MG63 (cell line): ENCODE measurements at regions not wholly inside any gene's neighbourhood (a gene's known extent, or its start where the extent isn't known, plus 50 kb on each side); places are given as distances from the start of the nearest gene placed in this dataset.
"Not testable (repeated sequence)": the region's sequence is repeated elsewhere in the genome, so short reads cannot be mapped to it uniquely, and the experiment has no call there.

Experiments
- DNase-seq: peaks from one replicate; pipeline ENCODE4 v3.0.0-alpha.2; 2020
- H3K27me3 ChIP-seq: fragments of 250-450 bp; sonication (Bioruptor Pico); 2 replicates; pipeline ENCODE4 v1.5.1; 2020; ENCODE audit warnings: mild to moderate bottlenecking, moderate library complexity
- H3K36me3 ChIP-seq: fragments of 250-450 bp; sonication (Bioruptor Pico); 2 replicates; pipeline ENCODE4 v1.5.1; 2020; ENCODE audit warnings: mild to moderate bottlenecking, moderate library complexity
- H3K4me3 ChIP-seq: fragments of 250-450 bp; sonication (Bioruptor Pico); 2 replicates; pipeline ENCODE4 v1.5.1; 2020; ENCODE audit warnings: mild to moderate bottlenecking, moderate library complexity
- H3K9me3 ChIP-seq: fragments of 250-450 bp; sonication (Bioruptor Pico); 2 replicates; pipeline ENCODE4 v1.5.1; 2020; ENCODE audit warnings: mild to moderate bottlenecking, moderate library complexity

- H3K4me3 ChIP-seq, H3K27me3 ChIP-seq, H3K36me3 ChIP-seq, DNase-seq, H3K9me3 ChIP-seq: not testable (repeated sequence)
Measured at GRCh38 chr1:120941066-120941465, 51.5 kb downstream of the PPIAL4A start.

DNA sequence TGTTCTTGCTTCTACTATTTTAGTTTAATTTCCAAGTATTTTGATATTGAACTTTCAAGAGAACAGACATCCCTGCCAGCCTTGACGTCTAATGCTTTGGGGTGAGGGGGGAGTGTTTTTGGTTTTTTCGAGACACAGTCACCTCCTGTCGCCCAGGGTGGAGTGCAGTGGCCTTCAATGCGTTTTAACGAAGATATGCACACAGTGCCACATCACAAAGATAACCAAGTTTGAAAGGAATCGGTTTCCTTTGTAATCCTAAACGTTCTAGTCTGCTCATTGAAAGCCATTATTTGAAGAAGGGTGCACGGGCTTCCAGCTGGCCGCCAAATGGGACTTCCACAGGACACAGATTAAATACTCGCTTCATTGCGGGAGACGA lies 52.3 kb downstream of the PPIAL4A start:
- not testable (repeated sequence) for H3K36me3 ChIP-seq, H3K4me3 ChIP-seq, DNase-seq, H3K9me3 ChIP-seq, H3K27me3 ChIP-seq

DNA sequence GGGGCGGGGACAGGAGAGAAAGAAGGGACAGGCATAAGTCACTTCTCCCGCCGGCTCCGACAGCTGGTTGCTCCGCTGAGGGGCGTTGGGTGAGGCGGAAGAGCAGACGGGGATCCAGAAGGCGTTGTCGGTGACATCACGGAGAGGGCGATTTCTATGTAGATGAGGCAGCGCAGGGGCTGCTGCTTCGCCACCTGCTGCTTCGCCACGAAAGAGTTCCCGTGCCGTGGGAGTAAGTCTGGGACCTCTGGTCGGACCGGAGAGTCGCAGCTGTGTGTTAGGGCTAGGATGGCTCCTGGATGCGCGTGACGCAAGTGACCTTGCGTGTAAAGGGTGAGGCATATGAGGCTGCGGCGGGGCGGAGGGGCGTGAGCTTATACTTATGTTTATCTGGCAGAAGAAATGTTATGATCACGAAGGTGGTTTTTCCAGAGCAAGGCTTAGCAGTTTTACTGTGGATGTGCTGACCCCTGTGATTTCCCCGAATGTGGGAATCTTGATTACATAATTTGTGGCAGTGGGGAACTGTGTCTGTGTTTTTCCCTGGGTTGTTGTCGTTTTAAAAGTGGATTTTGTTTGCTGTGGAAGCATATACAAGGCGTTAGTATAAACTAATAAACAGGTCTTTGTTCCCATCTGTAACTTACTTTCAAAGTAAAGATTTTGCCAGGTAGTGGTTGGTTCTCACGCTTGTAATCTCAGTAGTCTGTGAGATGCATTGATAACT lies 52.8 kb downstream of the PPIAL4A start:
- H3K4me3 ChIP-seq, H3K36me3 ChIP-seq: not testable (repeated sequence)
- peak; percentile 51 for DNase-seq

GRCh38 chr1:120942945-120943319 lies 53.4 kb downstream of the PPIAL4A start:
- not testable (repeated sequence) for H3K4me3 ChIP-seq, H3K36me3 ChIP-seq, H3K9me3 ChIP-seq, H3K27me3 ChIP-seq, DNase-seq

More for the DNA sequence above, 52.8 kb downstream of the PPIAL4A start:
- H3K27me3 ChIP-seq, H3K9me3 ChIP-seq: not testable (repeated sequence)

GRCh38 chr1:120944691-120945090 lies 55.1 kb downstream of the PPIAL4A start:
- not testable (repeated sequence) for H3K9me3 ChIP-seq, H3K4me3 ChIP-seq, H3K36me3 ChIP-seq, DNase-seq, H3K27me3 ChIP-seq

DNA sequence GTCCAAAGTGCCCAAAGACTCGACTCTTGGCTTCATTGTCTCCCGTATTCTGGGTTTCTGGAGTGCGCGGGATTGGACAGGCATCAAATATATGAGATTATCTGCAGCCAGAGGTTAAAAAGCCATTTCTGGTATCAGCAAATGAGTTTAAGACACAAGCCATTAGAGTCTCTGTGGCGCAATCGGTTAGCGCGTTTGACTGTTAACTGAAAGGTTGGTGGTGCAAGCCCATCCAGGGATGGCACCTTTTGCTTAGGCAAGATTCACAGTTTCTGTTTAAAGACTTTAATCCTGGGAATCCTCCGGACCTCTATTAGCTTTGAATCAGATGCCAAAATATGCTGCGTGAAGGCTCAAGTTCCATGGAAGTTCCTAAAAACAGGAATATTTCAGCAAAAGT lies 55.6 kb downstream of the PPIAL4A start:
- H3K36me3 ChIP-seq, DNase-seq, H3K4me3 ChIP-seq, H3K9me3 ChIP-seq, H3K27me3 ChIP-seq: not testable (repeated sequence)

DNA sequence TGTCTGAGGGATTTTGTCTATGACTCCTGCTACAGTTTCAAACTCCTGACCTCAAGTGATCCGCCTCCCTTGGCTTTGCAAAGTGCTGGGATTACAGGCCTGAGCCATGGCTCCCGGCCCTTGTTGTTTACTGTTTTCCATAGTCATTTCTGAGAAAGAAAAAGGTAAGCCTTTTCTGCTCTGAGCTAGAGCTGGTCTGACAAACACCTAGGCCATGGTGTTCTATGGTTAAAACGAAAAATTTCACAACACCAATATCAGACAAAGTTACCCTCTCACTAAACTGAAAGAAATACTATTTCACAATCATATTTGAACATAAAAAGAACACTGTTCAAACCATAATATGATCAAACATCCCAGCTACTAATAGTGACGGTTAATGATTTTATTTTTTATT lies 57.5 kb downstream of the PPIAL4A start:
- not testable (repeated sequence) for H3K9me3 ChIP-seq, H3K36me3 ChIP-seq, H3K27me3 ChIP-seq, H3K4me3 ChIP-seq
- peak; percentile 5 for DNase-seq

- H3K4me3 ChIP-seq, H3K36me3 ChIP-seq, H3K9me3 ChIP-seq, H3K27me3 ChIP-seq, DNase-seq: not testable (repeated sequence)
Measured at GRCh38 chr1:120949724-120950123, 60.2 kb downstream of the PPIAL4A start.

DNA sequence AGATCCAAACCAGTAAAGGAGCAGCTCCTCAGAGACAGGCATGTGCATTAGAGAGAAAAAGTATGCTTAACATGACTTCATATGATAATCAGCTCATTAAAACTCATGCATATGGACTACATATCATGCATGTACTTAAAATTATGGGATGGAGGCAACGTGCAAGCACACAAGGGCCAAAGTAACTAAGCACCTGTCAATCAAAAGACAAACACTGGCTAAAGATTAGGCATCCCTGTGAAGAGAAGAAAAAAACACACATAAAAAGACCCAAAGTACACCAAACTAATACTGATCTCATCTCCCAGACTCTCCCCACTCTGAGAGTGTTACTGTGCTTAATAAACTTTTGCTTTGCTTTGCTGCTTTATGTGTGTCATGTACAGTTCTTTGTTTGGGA lies 61.1 kb downstream of the PPIAL4A start:
- H3K36me3 ChIP-seq, H3K9me3 ChIP-seq, H3K4me3 ChIP-seq, DNase-seq, H3K27me3 ChIP-seq: not testable (repeated sequence)

DNA sequence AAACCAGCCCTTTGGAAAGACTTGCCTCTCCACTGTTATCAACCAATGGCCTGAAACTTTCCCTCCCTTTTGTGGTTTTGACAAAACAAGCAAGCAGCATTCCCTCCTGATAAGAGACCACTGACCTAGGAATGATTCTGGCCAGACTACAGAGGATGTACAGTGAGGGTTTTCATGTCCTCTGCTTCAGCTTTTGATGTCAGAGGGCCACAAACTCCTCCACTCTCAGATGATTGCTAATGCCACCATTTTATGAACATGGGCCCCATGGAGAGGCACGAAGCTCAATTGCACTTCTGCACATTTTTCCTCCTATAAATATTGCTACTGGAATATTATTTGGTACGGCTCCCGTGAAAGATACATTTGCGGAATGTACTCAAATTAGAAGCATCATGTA lies 61.5 kb downstream of the PPIAL4A start:
- not testable (repeated sequence) for DNase-seq, H3K36me3 ChIP-seq, H3K9me3 ChIP-seq, H3K4me3 ChIP-seq, H3K27me3 ChIP-seq

GRCh38 chr1:120952207-120952870 lies 62.8 kb downstream of the PPIAL4A start:
- H3K9me3 ChIP-seq, DNase-seq, H3K4me3 ChIP-seq, H3K27me3 ChIP-seq, H3K36me3 ChIP-seq: not testable (repeated sequence)

- not testable (repeated sequence) for H3K27me3 ChIP-seq, H3K9me3 ChIP-seq, H3K4me3 ChIP-seq, DNase-seq, H3K36me3 ChIP-seq
Measured at GRCh38 chr1:120952871-120953265, 63.3 kb downstream of the PPIAL4A start.

- Histone ChIP-seq H3K27me3 (no peaks in the 10 kb centered on the region), H3K36me3 (no peaks in the 10 kb centered on the region), H3K4me3 (no peak overlapping the region), H3K9me3 (no peaks in the 10 kb centered on the region)
- DNase-seq: no peak
Measured at GRCh38 chr1:120954736-120955135, 65.2 kb downstream of the PPIAL4A start.

DNA sequence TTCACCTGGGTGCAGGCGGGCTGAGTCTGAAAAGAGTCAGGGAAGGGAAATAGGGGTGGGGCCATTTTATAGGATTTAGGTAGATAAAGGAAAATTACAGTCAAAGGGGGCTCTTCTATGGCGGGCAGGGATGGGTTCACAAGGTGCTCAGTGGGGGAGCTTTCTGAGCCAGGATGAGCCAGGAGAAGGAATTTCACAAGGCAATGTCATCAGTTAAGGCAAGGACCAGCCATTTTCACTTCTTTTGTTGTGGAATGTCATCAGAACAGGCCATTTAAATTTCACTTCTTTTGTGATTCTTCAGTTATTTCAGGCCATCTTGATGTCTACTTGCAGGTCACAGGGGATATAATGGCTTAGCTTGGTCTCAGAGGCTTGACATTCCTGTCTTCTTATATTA lies 66.4 kb downstream of the PPIAL4A start:
- H3K27me3 ChIP-seq, H3K4me3 ChIP-seq, DNase-seq, H3K9me3 ChIP-seq, H3K36me3 ChIP-seq: not testable (repeated sequence)

GRCh38 chr1:120966018-120966417 lies 76.4 kb downstream of the PPIAL4A start:
- not testable (repeated sequence) for H3K9me3 ChIP-seq, H3K27me3 ChIP-seq, DNase-seq, H3K36me3 ChIP-seq, H3K4me3 ChIP-seq

- peak; percentile 16 for DNase-seq
- H3K27me3 ChIP-seq, H3K36me3 ChIP-seq, H3K4me3 ChIP-seq, H3K9me3 ChIP-seq: not testable (repeated sequence)
Measured at GRCh38 chr1:120972863-120973262, 83.3 kb downstream of the PPIAL4A start.

DNA sequence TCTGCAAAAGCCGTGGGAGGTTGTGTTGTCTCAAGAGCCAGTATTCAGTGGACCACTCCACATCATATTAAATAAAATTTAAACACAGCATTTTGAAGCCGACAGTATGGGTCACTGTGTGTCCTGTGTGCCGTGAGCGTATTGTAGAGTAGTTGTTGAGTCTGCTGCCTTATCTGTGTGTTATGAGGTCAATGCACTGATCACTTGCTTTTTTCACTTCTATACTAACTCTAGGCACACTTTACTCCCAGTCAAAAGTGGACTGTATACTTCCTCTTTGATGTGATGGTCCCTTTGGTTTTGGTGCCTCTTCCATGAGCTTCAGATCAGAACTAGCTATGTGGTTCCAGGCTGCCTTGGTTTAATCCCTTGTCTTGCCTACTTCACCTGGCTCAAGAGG lies 84.3 kb downstream of the PPIAL4A start:
- H3K9me3 ChIP-seq, H3K4me3 ChIP-seq, H3K27me3 ChIP-seq, H3K36me3 ChIP-seq, DNase-seq: not testable (repeated sequence)

- H3K27me3 ChIP-seq, DNase-seq, H3K36me3 ChIP-seq, H3K4me3 ChIP-seq, H3K9me3 ChIP-seq: not testable (repeated sequence)
Measured at GRCh38 chr1:120977279-120977678, 87.7 kb downstream of the PPIAL4A start.
